ENCODE measurements at regions not wholly inside any gene's neighbourhood (a gene's known extent, or its start where the extent isn't known, plus 50 kb on each side); places are given as distances from the start of the nearest gene placed in this dataset.

DNA sequence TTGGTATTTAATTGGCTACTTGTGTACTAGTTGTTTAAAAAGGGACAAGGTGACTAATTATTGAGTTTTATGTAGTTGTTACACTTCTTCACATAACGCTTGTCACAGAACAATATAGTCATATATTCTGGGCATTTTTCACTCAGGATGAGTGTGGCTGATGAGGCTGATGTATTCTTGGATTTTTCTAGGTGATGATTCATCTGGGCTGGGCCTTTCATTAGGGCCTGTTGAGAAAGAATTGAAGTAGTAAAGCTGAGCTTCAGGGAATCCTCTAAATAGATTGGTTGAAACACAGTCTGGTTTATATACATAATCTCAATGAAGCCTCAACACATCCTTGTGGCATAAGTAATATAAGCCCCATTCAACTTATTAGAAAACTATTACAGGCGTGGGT is 445.7 kb downstream of the DAD1 start:
- TF ChIP-seq, protein P1, sequence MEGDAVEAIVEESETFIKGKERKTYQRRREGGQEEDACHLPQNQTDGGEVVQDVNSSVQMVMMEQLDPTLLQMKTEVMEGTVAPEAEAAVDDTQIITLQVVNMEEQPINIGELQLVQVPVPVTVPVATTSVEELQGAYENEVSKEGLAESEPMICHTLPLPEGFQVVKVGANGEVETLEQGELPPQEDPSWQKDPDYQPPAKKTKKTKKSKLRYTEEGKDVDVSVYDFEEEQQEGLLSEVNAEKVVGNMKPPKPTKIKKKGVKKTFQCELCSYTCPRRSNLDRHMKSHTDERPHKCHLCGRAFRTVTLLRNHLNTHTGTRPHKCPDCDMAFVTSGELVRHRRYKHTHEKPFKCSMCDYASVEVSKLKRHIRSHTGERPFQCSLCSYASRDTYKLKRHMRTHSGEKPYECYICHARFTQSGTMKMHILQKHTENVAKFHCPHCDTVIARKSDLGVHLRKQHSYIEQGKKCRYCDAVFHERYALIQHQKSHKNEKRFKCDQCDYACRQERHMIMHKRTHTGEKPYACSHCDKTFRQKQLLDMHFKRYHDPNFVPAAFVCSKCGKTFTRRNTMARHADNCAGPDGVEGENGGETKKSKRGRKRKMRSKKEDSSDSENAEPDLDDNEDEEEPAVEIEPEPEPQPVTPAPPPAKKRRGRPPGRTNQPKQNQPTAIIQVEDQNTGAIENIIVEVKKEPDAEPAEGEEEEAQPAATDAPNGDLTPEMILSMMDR (IDR thresholded peaks at IDR 0.05) = no peak
- TF ChIP-seq POLR2A (IDR thresholded peaks at IDR 0.05) = no peak
- TF ChIP-seq POLR2AphosphoS5 (IDR thresholded peaks at IDR 0.05) = no peak
